Nephron (organoid): ENCODE measurements at regions not wholly inside any gene's neighbourhood (a gene's known extent, or its start where the extent isn't known, plus 50 kb on each side); places are given as distances from the start of the nearest gene placed in this dataset.

ENCODE experiments used
- H3K27ac Mint-ChIP-seq, 3 experiments: 2 replicates each; pipeline ENCODE4 v1.8.0; 2020; ENCODE audit warnings: mixed read lengths in 3 of 3, mild to moderate bottlenecking in 2 of 3, moderate library complexity in 1 of 3
- H3K27me3 Mint-ChIP-seq: 2 replicates; pipeline ENCODE4 v1.8.0; 2021; ENCODE audit warnings: low read depth, mild to moderate bottlenecking, moderate library complexity, mixed read lengths
- H3K36me3 Mint-ChIP-seq: 2 replicates; pipeline ENCODE4 v1.8.0; 2020; ENCODE audit warnings: low read depth, mixed read lengths
- H3K4me1 Mint-ChIP-seq: 2 replicates; pipeline ENCODE4 v1.8.0; 2020; ENCODE audit warnings: mixed read lengths
- H3K4me3 Mint-ChIP-seq, 3 experiments: 2 replicates each; pipeline ENCODE4 v1.8.0; 2020; ENCODE audit warnings: mild to moderate bottlenecking in 3 of 3, mixed read lengths in 3 of 3, moderate library complexity in 2 of 3
- H3K9me3 Mint-ChIP-seq: 2 replicates; pipeline ENCODE4 v1.8.0; 2020; ENCODE audit warnings: mixed read lengths
- TF ChIP-seq, protein P1 (sequence below), 3 experiments: fragments of 200-600 bp; sonication (generic); IDR thresholded peaks; one replicate each; pipeline ENCODE4 v1.5.0; 2021; ENCODE audit warnings: antibody characterized with exemption in 3 of 3; ENCODE audit not compliant: unreplicated experiment in 3 of 3

DNA sequence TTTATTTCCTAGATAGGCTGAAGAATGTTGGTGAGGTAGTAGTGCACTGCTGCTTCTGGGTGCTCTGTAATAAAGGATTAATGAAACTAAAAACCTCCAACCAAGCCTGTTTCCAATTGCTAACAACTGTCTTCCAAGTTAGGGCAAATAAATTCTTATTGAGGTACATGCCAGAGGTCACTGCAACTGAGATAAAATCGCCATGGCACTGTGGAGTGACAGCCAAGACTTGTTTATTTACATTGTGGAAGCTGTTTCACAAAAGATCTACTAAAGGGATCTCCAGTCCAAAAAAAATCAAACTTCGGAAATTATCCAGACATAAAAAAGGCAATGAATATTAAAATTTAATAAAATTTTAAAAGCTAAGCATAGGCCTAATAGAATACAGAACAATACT lies 65.2 kb downstream of the HYCC1 start:
- Mint-ChIP-seq H3K36me3 (peaks cover 4% of the 10 kb centered on the region), H3K9me3 (no peaks in the 10 kb centered on the region), H3K27ac (peak overlapping the region in 2 of 3 experiments; percentile 8 to 24), H3K4me3 (no peak overlapping the region), H3K4me1 (peaks cover 34% of the 10 kb centered on the region), H3K27me3 (no peaks in the 10 kb centered on the region)
- TF ChIP-seq, protein P1, sequence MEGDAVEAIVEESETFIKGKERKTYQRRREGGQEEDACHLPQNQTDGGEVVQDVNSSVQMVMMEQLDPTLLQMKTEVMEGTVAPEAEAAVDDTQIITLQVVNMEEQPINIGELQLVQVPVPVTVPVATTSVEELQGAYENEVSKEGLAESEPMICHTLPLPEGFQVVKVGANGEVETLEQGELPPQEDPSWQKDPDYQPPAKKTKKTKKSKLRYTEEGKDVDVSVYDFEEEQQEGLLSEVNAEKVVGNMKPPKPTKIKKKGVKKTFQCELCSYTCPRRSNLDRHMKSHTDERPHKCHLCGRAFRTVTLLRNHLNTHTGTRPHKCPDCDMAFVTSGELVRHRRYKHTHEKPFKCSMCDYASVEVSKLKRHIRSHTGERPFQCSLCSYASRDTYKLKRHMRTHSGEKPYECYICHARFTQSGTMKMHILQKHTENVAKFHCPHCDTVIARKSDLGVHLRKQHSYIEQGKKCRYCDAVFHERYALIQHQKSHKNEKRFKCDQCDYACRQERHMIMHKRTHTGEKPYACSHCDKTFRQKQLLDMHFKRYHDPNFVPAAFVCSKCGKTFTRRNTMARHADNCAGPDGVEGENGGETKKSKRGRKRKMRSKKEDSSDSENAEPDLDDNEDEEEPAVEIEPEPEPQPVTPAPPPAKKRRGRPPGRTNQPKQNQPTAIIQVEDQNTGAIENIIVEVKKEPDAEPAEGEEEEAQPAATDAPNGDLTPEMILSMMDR (IDR thresholded peaks at IDR 0.05; ENCODE audit: unreplicated experiment in 3 of 3): no peak

- peaks cover 7% of the 10 kb centered on the region for H3K36me3 Mint-ChIP-seq
- H3K4me1 Mint-ChIP-seq: peaks cover 36% of the 10 kb centered on the region
- no peak overlapping the region for H3K4me3 Mint-ChIP-seq
- H3K27ac Mint-ChIP-seq: no peak overlapping the region
- TF ChIP-seq, protein P1 (IDR thresholded peaks at IDR 0.05; ENCODE audit: unreplicated experiment in 3 of 3): no peak
- no peaks in the 10 kb centered on the region for H3K9me3 Mint-ChIP-seq
- H3K27me3 Mint-ChIP-seq: no peaks in the 10 kb centered on the region
Observed at GRCh38 chr7:22945584-22945983, 68.3 kb downstream of the HYCC1 start.

GRCh38 chr7:22944510-22944909 lies 69.4 kb downstream of the HYCC1 start:
- Mint-ChIP-seq H3K27me3 (no peaks in the 10 kb centered on the region), H3K4me1 (peaks cover 29% of the 10 kb centered on the region), H3K4me3 (no peak overlapping the region), H3K36me3 (peaks cover 10% of the 10 kb centered on the region), H3K9me3 (no peaks in the 10 kb centered on the region), H3K27ac (peak overlapping the region in 1 of 3 experiments; percentile 40)
- TF ChIP-seq, protein P1 (IDR thresholded peaks at IDR 0.05; ENCODE audit: unreplicated experiment in 3 of 3): no peak

- Mint-ChIP-seq H3K27ac (peak overlapping the region in 1 of 3 experiments; percentile 40), H3K4me1 (peaks cover 24% of the 10 kb centered on the region), H3K9me3 (no peaks in the 10 kb centered on the region), H3K27me3 (no peaks in the 10 kb centered on the region), H3K4me3 (no peak overlapping the region), H3K36me3 (peaks cover 10% of the 10 kb centered on the region)
- TF ChIP-seq, protein P1 (IDR thresholded peaks at IDR 0.05; ENCODE audit: unreplicated experiment in 3 of 3): no peak
Observed at GRCh38 chr7:22944022-22944421, 69.9 kb downstream of the HYCC1 start.

DNA sequence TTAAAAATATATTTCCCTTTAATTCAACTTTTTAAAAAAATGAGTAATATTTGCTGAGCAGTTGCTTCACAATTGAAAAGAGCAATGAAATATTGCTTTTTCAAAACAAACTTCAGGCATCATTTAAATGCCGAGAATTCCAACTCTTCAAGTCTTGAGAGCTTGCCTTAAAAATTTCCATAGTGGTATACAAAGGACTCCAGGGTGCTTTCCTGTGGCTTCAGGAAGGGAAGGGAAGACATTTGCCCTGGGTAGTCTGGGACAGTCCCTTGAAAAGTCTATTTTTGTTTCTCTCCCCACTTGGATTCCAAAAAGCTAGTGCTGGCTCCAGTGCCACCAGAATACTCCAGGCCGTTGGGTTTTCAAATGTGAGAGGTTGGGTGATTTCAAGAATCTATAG lies 71.7 kb downstream of the HYCC1 start:
- TF ChIP-seq, protein P1 (IDR thresholded peaks at IDR 0.05; ENCODE audit: unreplicated experiment in 3 of 3): no peak
- Mint-ChIP-seq H3K4me1 (peaks cover 18% of the 10 kb centered on the region), H3K4me3 (no peak overlapping the region), H3K9me3 (no peaks in the 10 kb centered on the region), H3K27ac (no peak overlapping the region), H3K36me3 (peaks cover 10% of the 10 kb centered on the region), H3K27me3 (no peaks in the 10 kb centered on the region)

DNA sequence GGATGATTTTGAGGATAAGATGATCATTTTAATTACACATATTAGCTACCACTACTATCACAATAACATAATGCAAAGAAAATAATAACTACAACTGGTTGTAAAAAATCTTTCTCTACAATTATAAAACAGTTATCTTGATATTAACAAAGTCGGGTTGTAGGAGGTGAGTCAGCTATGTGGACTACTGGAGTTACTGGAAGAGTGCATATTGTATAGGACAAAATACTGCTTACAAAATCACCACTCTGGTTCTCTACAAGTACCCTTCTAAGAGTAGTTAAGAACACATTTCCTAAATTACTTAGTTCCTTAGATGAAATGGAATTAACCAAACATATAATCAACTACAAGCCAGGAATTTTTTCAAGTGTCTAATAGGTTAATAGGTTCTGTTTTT lies 74.1 kb downstream of the HYCC1 start:
- Mint-ChIP-seq H3K4me1 (peaks cover 12% of the 10 kb centered on the region), H3K27ac (no peak overlapping the region), H3K27me3 (no peaks in the 10 kb centered on the region), H3K36me3 (peaks cover 6% of the 10 kb centered on the region), H3K4me3 (no peak overlapping the region), H3K9me3 (no peaks in the 10 kb centered on the region)
- TF ChIP-seq, protein P1 (IDR thresholded peaks at IDR 0.05; ENCODE audit: unreplicated experiment in 3 of 3): no peak
